WTC11 (cell line): ENCODE measurements at regions not wholly inside any gene's neighbourhood (a gene's known extent, or its start where the extent isn't known, plus 50 kb on each side); places are given as distances from the start of the nearest gene placed in this dataset.

Experiments used
- ATAC-seq: fragments of 200-7000 bp; cut with Tn5 transposase; 2 replicates; pipeline ENCODE4 v1.10.0; 2021; ENCODE audit warnings: mild to moderate bottlenecking, moderate library complexity
- CTCF ChIA-PET: fragments of 300-600 bp; sonication (Branson Sonifier 250); formaldehyde crosslinking; loops from one replicate; lab custom pipeline; 2021; ENCODE audit warnings: antibody characterized with exemption; lab: Charles Lee
- POLR2A ChIA-PET: fragments of 350-600 bp; sonication (Branson Sonifier 250); formaldehyde crosslinking; loops from one replicate; lab custom pipeline; 2021; ENCODE audit warnings: antibody characterized with exemption; lab: Charles Lee
- DNase-seq: peaks from one replicate; pipeline ENCODE4 v3.0.0; 2021; ENCODE audit warnings: low spot score
- H3K27ac Mint-ChIP-seq: 2 replicates; pipeline ENCODE4 v1.8.0; 2021; ENCODE audit warnings: mixed read lengths
- H3K27me3 Mint-ChIP-seq: 2 replicates; pipeline ENCODE4 v1.8.0; 2021; ENCODE audit warnings: low read depth, mild to moderate bottlenecking, moderate library complexity, mixed read lengths
- H3K36me3 Mint-ChIP-seq: 2 replicates; pipeline ENCODE4 v1.8.0; 2021; ENCODE audit warnings: mixed read lengths
- H3K4me1 Mint-ChIP-seq: 2 replicates; pipeline ENCODE4 v1.8.0; 2022; ENCODE audit warnings: mixed read lengths
- H3K4me3 Mint-ChIP-seq: 2 replicates; pipeline ENCODE4 v1.8.0; 2021; ENCODE audit warnings: mild to moderate bottlenecking, moderate library complexity, mixed read lengths
- H3K9me3 Mint-ChIP-seq: 2 replicates; pipeline ENCODE4 v1.8.0; 2021; ENCODE audit warnings: mixed read lengths
- ATF1 ChIP-seq: sonication (generic); formaldehyde crosslinking; IDR thresholded peaks from 2 replicates; pipeline ENCODE4 v1.8.1; 2023; ENCODE audit warnings: mild to moderate bottlenecking, moderate library complexity, missing genetic modification reagents
- ATF3 ChIP-seq: sonication (generic); formaldehyde crosslinking; conservative IDR thresholded peaks from 2 replicates; pipeline ENCODE4 v1.8.1; 2022; ENCODE audit warnings: mild to moderate bottlenecking, missing genetic modification reagents
- E2F4 ChIP-seq: sonication (generic); formaldehyde crosslinking; IDR thresholded peaks from 2 replicates; pipeline ENCODE4 v1.8.1; 2022; ENCODE audit warnings: low read depth, mild to moderate bottlenecking, moderate library complexity, missing genetic modification reagents, borderline replicate concordance
- ERG ChIP-seq: fragments of 250-450 bp; sonication (Bioruptor Pico); IDR thresholded peaks from 2 replicates; pipeline ENCODE4 v1.8.0; 2021; ENCODE audit warnings: mild to moderate bottlenecking
- FOXP1 ChIP-seq: sonication (generic); formaldehyde crosslinking; IDR thresholded peaks from 2 replicates; pipeline ENCODE4 v1.8.0; 2022; ENCODE audit warnings: missing genetic modification reagents, mild to moderate bottlenecking, moderate library complexity, borderline replicate concordance
- GABPB1 ChIP-seq: sonication (generic); formaldehyde crosslinking; IDR thresholded peaks from 2 replicates; pipeline ENCODE4 v1.8.1; 2023; ENCODE audit warnings: mild to moderate bottlenecking, missing genetic modification reagents
- GTF2I ChIP-seq: fragments of 250-450 bp; sonication (Bioruptor Pico); conservative IDR thresholded peaks from 2 replicates; pipeline ENCODE4 v1.4.0; 2021; ENCODE audit warnings: mild to moderate bottlenecking
- HMGXB4 ChIP-seq: sonication (generic); formaldehyde crosslinking; IDR thresholded peaks from 2 replicates; pipeline ENCODE4 v1.8.1; 2023; ENCODE audit warnings: mild to moderate bottlenecking, moderate library complexity, missing genetic modification reagents
- KAT7 ChIP-seq: sonication (generic); formaldehyde crosslinking; IDR thresholded peaks from 2 replicates; pipeline ENCODE4 v1.8.1; 2023; ENCODE audit warnings: missing genetic modification reagents, mild to moderate bottlenecking, borderline replicate concordance
- MLX ChIP-seq: sonication (generic); formaldehyde crosslinking; IDR thresholded peaks from 2 replicates; pipeline ENCODE4 v1.8.1; 2023; ENCODE audit warnings: mild to moderate bottlenecking, missing genetic modification reagents, moderate library complexity
- NFE2L1 ChIP-seq: sonication (generic); formaldehyde crosslinking; IDR thresholded peaks from 2 replicates; pipeline ENCODE4 v1.8.1; 2023; ENCODE audit warnings: missing genetic modification reagents
- NR3C1 ChIP-seq: sonication (generic); formaldehyde crosslinking; conservative IDR thresholded peaks from 2 replicates; pipeline ENCODE4 v1.8.1; 2023; ENCODE audit warnings: low read depth, mild to moderate bottlenecking, missing genetic modification reagents
- RELA ChIP-seq: sonication (generic); formaldehyde crosslinking; IDR thresholded peaks from 2 replicates; pipeline ENCODE4 v1.8.1; 2022; ENCODE audit warnings: missing genetic modification reagents, mild to moderate bottlenecking, borderline replicate concordance
- SMAD4 ChIP-seq: sonication (generic); formaldehyde crosslinking; IDR thresholded peaks from 2 replicates; pipeline ENCODE4 v1.8.0; 2022; ENCODE audit warnings: mild to moderate bottlenecking, missing genetic modification reagents
- TEAD1 ChIP-seq: sonication (generic); formaldehyde crosslinking; IDR thresholded peaks from 2 replicates; pipeline ENCODE4 v1.8.0; 2022; ENCODE audit warnings: mild to moderate bottlenecking, missing genetic modification reagents
- USF1 ChIP-seq: sonication (generic); formaldehyde crosslinking; IDR thresholded peaks from 2 replicates; pipeline ENCODE4 v1.8.0; 2022; ENCODE audit warnings: mild to moderate bottlenecking, missing genetic modification reagents
- ZBTB21 ChIP-seq: sonication (generic); formaldehyde crosslinking; IDR thresholded peaks from 2 replicates; pipeline ENCODE4 v1.8.1; 2023; ENCODE audit warnings: mild to moderate bottlenecking, missing genetic modification reagents, borderline replicate concordance
- ZNF423 ChIP-seq: fragments of 250-450 bp; sonication (Bioruptor Pico); IDR thresholded peaks from 2 replicates; pipeline ENCODE4 v2.1.2; 2022; ENCODE audit warnings: mild to moderate bottlenecking, moderate library complexity
- ZNF512 ChIP-seq: sonication (generic); formaldehyde crosslinking; IDR thresholded peaks from 2 replicates; pipeline ENCODE4 v1.8.1; 2022; ENCODE audit warnings: missing genetic modification reagents, borderline replicate concordance

GRCh38 chr4:187908079-187908561, 87.5 kb upstream of the ZFP42 start:
- POLR2A ChIA-PET: no interaction called here
- TF ChIP-seq NR3C1 (no peak), ZNF512 (CRISPR knock-in tag) (no peak), ZNF423 (CRISPR knock-in tag) (no peak), KAT7 (CRISPR knock-in tag) (no peak), USF1 (CRISPR knock-in tag) (no peak)
- Mint-ChIP-seq H3K4me3 (no peak overlapping the region), H3K9me3 (peaks cover 1% of the 10 kb centered on the region), H3K27me3 (no peaks in the 10 kb centered on the region), H3K4me1 (peaks cover 9% of the 10 kb centered on the region; the same call in 1 of the 2 replicates), H3K36me3 (no peaks in the 10 kb centered on the region), H3K27ac (no peak overlapping the region)
- ATAC-seq (no peak), DNase-seq (no peak)
- CTCF ChIA-PET: no interaction called here

- ATAC-seq (no peak), DNase-seq (no peak)
- Mint-ChIP-seq H3K4me1 (peaks cover 9% of the 10 kb centered on the region; the same call in 1 of the 2 replicates), H3K9me3 (no peaks in the 10 kb centered on the region), H3K27ac (no peak overlapping the region), H3K36me3 (no peaks in the 10 kb centered on the region), H3K4me3 (no peak overlapping the region), H3K27me3 (no peaks in the 10 kb centered on the region)
- POLR2A ChIA-PET: no interaction called here
- no peak for TF ChIP-seq SMAD4 (CRISPR knock-in tag)
- TF ChIP-seq ATF1 (CRISPR knock-in tag): no peak
- no peak for TF ChIP-seq FOXP1 (CRISPR knock-in tag)
- no peak for TF ChIP-seq ZBTB21
- no peak for TF ChIP-seq MLX (CRISPR knock-in tag)
- no peak for TF ChIP-seq GTF2I
- no peak for TF ChIP-seq HMGXB4 (CRISPR knock-in tag)
- no peak for TF ChIP-seq ERG
- no peak for TF ChIP-seq GABPB1 (CRISPR knock-in tag)
- TF ChIP-seq NFE2L1: no peak
- no peak for TF ChIP-seq RELA
- no peak for TF ChIP-seq E2F4 (CRISPR knock-in tag)
- TF ChIP-seq TEAD1 (CRISPR knock-in tag): no peak
- no peak for TF ChIP-seq ATF3 (CRISPR knock-in tag)
- CTCF ChIA-PET: no interaction called here
Measured at GRCh38 chr4:187908731-187909130, 86.8 kb upstream of the ZFP42 start.
